ENCODE measurements at regions not wholly inside any gene's neighbourhood (a gene's known extent, or its start where the extent isn't known, plus 50 kb on each side); places are given as distances from the start of the nearest gene placed in this dataset.

DNA sequence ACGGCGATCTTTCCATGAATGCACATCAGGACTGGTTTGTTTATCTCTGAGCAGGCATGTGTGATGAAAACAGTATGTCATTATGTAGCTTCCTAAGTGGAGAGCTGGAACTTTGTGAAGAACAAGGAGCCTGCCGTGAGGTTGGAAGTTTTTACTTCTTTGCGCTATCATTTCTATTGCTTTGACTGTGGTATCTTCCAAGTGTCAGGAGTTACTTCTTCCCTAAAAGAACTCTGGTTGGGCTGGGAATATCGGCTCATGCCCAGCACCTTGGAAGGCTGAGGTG is 167.4 kb upstream of the AHR start:
- Histone ChIP-seq H4K91ac (ENCODE audit: insufficient read length, low read depth, low read length) (no peak overlapping the region), H3K14ac (ENCODE audit: insufficient read depth, low read length) (no peak overlapping the region), H2BK120ac (ENCODE audit: low read depth, low read length, poor library complexity, severe bottlenecking) (no peak overlapping the region), H3K4ac (ENCODE audit: low read depth, low read length) (no peak overlapping the region), H2BK12ac (ENCODE audit: insufficient read length, low read depth, low read length) (no peak overlapping the region), H3K4me1 (ENCODE audit: insufficient read depth, low read length) (no peaks in the 10 kb centered on the region), H4K20me1 (ENCODE audit: control insufficient read depth, insufficient read depth, insufficient read length) (no peaks in the 10 kb centered on the region), H4K8ac (replicated peaks; ENCODE audit: insufficient read length, low read depth, low read length) (no peak overlapping the region), H2BK20ac (ENCODE audit: low read depth, low read length, poor library complexity, severe bottlenecking) (no peak overlapping the region), H3K23ac (ENCODE audit: insufficient read length, low read depth, low read length) (no peak overlapping the region), H2AK5ac (ENCODE audit: insufficient read length, low read length) (no peak overlapping the region), H4K5ac (ENCODE audit: insufficient read length, low read depth, low read length) (no peak overlapping the region), H3K27ac (ENCODE audit: insufficient read length, low read depth, low read length) (no peak overlapping the region), H3K27me3 (ENCODE audit: insufficient read depth, low read length) (no peaks in the 10 kb centered on the region), H2BK15ac (ENCODE audit: low read depth, low read length) (no peak overlapping the region), H3K9me3 (ENCODE audit: control insufficient read depth, low read depth, low read length) (no peaks in the 10 kb centered on the region), H3K56ac (ENCODE audit: insufficient read length, low read depth, low read length) (no peak overlapping the region), H3K18ac (ENCODE audit: insufficient read length, low read depth, low read length) (no peak overlapping the region), H3K79me1 (ENCODE audit: insufficient read depth, low read depth, low read length, poor library complexity, severe bottlenecking) (no peaks in the 10 kb centered on the region), H3K23me2 (ENCODE audit: insufficient read length, low read depth, low read length, poor library complexity, severe bottlenecking) (no peaks in the 10 kb centered on the region), H3K4me2 (ENCODE audit: insufficient read depth, insufficient read length, low read length) (no peak overlapping the region), H3T11ph (ENCODE audit: low read length) (no peak overlapping the region), H2BK5ac (ENCODE audit: insufficient read length, low read length) (no peak overlapping the region), H2AFZ (ENCODE audit: low read length) (no peak overlapping the region), H3K9ac (ENCODE audit: extremely low read depth, insufficient read length, low read length) (no peak overlapping the region), H3K79me2 (ENCODE audit: insufficient read depth, low read length) (no peaks in the 10 kb centered on the region)
- no peak for DNase-seq
- WGBS (ENCODE audit: extremely low coverage, insufficient read length, low lambda C conversion rate): no CpG with 5 or more reads among the region's 5 CpGs
- Mint-ChIP-seq H3K27me3 (ENCODE audit: low read depth) (no peaks in the 10 kb centered on the region), H3K4me1 (peaks cover 5 to 7% of the 10 kb centered on the region in 2 experiments), H3K9me3 (no peaks in the 10 kb centered on the region), H3K36me3 (ENCODE audit: insufficient read depth in 1 of 3, low read depth in 3 of 3) (no peaks in the 10 kb centered on the region), H3K4me3 (no peak overlapping the region), H3K27ac (peak overlapping the region in 1 of 3 experiments; percentile 86; a peak in 2 of 7 replicates)
- TF ChIP-seq, protein P1, sequence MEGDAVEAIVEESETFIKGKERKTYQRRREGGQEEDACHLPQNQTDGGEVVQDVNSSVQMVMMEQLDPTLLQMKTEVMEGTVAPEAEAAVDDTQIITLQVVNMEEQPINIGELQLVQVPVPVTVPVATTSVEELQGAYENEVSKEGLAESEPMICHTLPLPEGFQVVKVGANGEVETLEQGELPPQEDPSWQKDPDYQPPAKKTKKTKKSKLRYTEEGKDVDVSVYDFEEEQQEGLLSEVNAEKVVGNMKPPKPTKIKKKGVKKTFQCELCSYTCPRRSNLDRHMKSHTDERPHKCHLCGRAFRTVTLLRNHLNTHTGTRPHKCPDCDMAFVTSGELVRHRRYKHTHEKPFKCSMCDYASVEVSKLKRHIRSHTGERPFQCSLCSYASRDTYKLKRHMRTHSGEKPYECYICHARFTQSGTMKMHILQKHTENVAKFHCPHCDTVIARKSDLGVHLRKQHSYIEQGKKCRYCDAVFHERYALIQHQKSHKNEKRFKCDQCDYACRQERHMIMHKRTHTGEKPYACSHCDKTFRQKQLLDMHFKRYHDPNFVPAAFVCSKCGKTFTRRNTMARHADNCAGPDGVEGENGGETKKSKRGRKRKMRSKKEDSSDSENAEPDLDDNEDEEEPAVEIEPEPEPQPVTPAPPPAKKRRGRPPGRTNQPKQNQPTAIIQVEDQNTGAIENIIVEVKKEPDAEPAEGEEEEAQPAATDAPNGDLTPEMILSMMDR (conservative IDR thresholded peaks at IDR 0.05): no peak
